ENCODE measurements at regions not wholly inside any gene's neighbourhood (a gene's known extent, or its start where the extent isn't known, plus 50 kb on each side); places are given as distances from the start of the nearest gene placed in this dataset.

- no peak for TF ChIP-seq POLR2A (IDR thresholded peaks at IDR 0.05)
- TF ChIP-seq CTCF (IDR thresholded peaks at IDR 0.05): no peak
- TF ChIP-seq EP300 (IDR thresholded peaks at IDR 0.05): no peak
Measured at GRCh38 chr10:57018452-57018851, 657.4 kb upstream of the ZWINT start.

Data from tibial nerve (tissue), 4 donors.